Skeletal muscle tissue (tissue), 3 donors: ENCODE measurements at regions not wholly inside any gene's neighbourhood (a gene's known extent, or its start where the extent isn't known, plus 50 kb on each side); places are given as distances from the start of the nearest gene placed in this dataset.

ENCODE experiments used
- H3K27ac ChIP-seq: one replicate; pipeline ENCODE4 v1.7.0; 2013; ENCODE audit warnings: mild to moderate bottlenecking, low read depth, low read length, inconsistent platforms
- H3K27me3 ChIP-seq, 3 donors: one replicate each; pipeline ENCODE4 v1.7.0; 2013; ENCODE audit warnings: low read length in 3 of 3; ENCODE audit not compliant: control insufficient read depth in 3 of 3, insufficient read depth in 3 of 3
- H3K36me3 ChIP-seq, 3 donors: one replicate each; pipeline ENCODE4 v1.7.0; 2013; ENCODE audit warnings: low read length in 3 of 3; ENCODE audit not compliant: control insufficient read depth in 3 of 3, insufficient read depth in 3 of 3
- H3K4me1 ChIP-seq, 3 donors: one replicate each; pipeline ENCODE4 v1.7.0; 2013; ENCODE audit warnings: low read length in 3 of 3, mild to moderate bottlenecking in 3 of 3; ENCODE audit not compliant: control insufficient read depth in 3 of 3, insufficient read depth in 3 of 3
- H3K4me3 ChIP-seq, 3 donors: one replicate each; pipeline ENCODE4 v1.7.0; 2013; ENCODE audit warnings: low read length in 3 of 3
- H3K9ac ChIP-seq, 3 donors: one replicate each; pipeline ENCODE4 v1.7.0; 2013; ENCODE audit warnings: low read length in 3 of 3, mild to moderate bottlenecking in 3 of 3, moderate library complexity in 2 of 3, low read depth in 1 of 3
- H3K9me3 ChIP-seq, 3 donors: one replicate each; pipeline ENCODE4 v1.7.0; 2013; ENCODE audit warnings: low read length in 3 of 3; ENCODE audit not compliant: control insufficient read depth in 3 of 3
- donor health status: Osteomylitis.

GRCh38 chr7:47640265-47640664 is 58.4 kb upstream of the TNS3 start:
- no peak overlapping the region for H3K27ac ChIP-seq
- no peak overlapping the region for H3K9ac ChIP-seq
- peaks cover 15 to 21% (median 15%) of the 10 kb centered on the region in 3 donors for H3K4me1 ChIP-seq
- H3K36me3 ChIP-seq, result no peaks in the 10 kb centered on the region
- H3K27me3 ChIP-seq, result no peaks in the 10 kb centered on the region
- H3K9me3 ChIP-seq, result no peaks in the 10 kb centered on the region
- H3K4me3 ChIP-seq, result no peak overlapping the region

- no peak overlapping the region for H3K27ac ChIP-seq
Measured at GRCh38 chr7:47639495-47640110, 57.7 kb upstream of the TNS3 start.

GRCh38 chr7:47638679-47639315 is 56.9 kb upstream of the TNS3 start:
- Histone ChIP-seq H3K27ac (no peak overlapping the region), H3K4me1 (peaks cover 19 to 25% (median 20%) of the 10 kb centered on the region in 3 donors), H3K36me3 (no peaks in the 10 kb centered on the region), H3K4me3 (no peak overlapping the region), H3K9ac (no peak overlapping the region), H3K27me3 (no peaks in the 10 kb centered on the region), H3K9me3 (no peaks in the 10 kb centered on the region)

More at GRCh38 chr7:47639495-47640110, 57.7 kb upstream of the TNS3 start:
- Histone ChIP-seq H3K4me3 (no peak overlapping the region), H3K4me1 (peaks cover 19 to 25% (median 20%) of the 10 kb centered on the region in 3 donors), H3K9me3 (no peaks in the 10 kb centered on the region), H3K36me3 (no peaks in the 10 kb centered on the region), H3K27me3 (no peaks in the 10 kb centered on the region), H3K9ac (no peak overlapping the region)

- H3K9ac ChIP-seq, result peak overlapping the region in 2 of 3 donors; percentile 18 to 21
- H3K27ac ChIP-seq, result no peak overlapping the region
- peaks cover 19 to 25% (median 20%) of the 10 kb centered on the region in 3 donors for H3K4me1 ChIP-seq
- no peaks in the 10 kb centered on the region for H3K9me3 ChIP-seq
- H3K4me3 ChIP-seq, result peak overlapping the region in 1 of 3 donors; percentile 31
- no peaks in the 10 kb centered on the region for H3K36me3 ChIP-seq
- H3K27me3 ChIP-seq, result no peaks in the 10 kb centered on the region
Measured at GRCh38 chr7:47636433-47637175, 54.7 kb upstream of the TNS3 start.

- Histone ChIP-seq H3K27ac (no peak overlapping the region), H3K9ac (peak overlapping the region in 2 of 3 donors; percentile 16 to 21), H3K9me3 (no peaks in the 10 kb centered on the region), H3K36me3 (no peaks in the 10 kb centered on the region), H3K4me1 (peaks cover 19 to 25% (median 20%) of the 10 kb centered on the region in 3 donors), H3K27me3 (no peaks in the 10 kb centered on the region), H3K4me3 (peak overlapping the region in 1 of 3 donors; percentile 31)
Measured at GRCh38 chr7:47636081-47636432, 54.1 kb upstream of the TNS3 start.

- Histone ChIP-seq H3K9ac (peak overlapping the region in 1 of 3 donors; percentile 16), H3K9me3 (no peaks in the 10 kb centered on the region), H3K27me3 (no peaks in the 10 kb centered on the region), H3K36me3 (no peaks in the 10 kb centered on the region), H3K4me1 (peaks cover 19 to 22% (median 20%) of the 10 kb centered on the region in 3 donors), H3K27ac (no peak overlapping the region), H3K4me3 (no peak overlapping the region)
Measured at GRCh38 chr7:47635091-47636080, 53.5 kb upstream of the TNS3 start.

- no peaks in the 10 kb centered on the region for H3K9me3 ChIP-seq
- H3K9ac ChIP-seq, result no peak overlapping the region
Measured at GRCh38 chr7:47634273-47634672, 52.4 kb upstream of the TNS3 start.

GRCh38 chr7:47633134-47633533 is 51.2 kb upstream of the TNS3 start:
- Histone ChIP-seq H3K27me3 (no peaks in the 10 kb centered on the region), H3K4me1 (peaks cover 19 to 22% (median 20%) of the 10 kb centered on the region in 3 donors), H3K9me3 (no peaks in the 10 kb centered on the region), H3K9ac (no peak overlapping the region), H3K4me3 (no peak overlapping the region), H3K36me3 (no peaks in the 10 kb centered on the region), H3K27ac (no peak overlapping the region)

More at GRCh38 chr7:47634273-47634672, 52.4 kb upstream of the TNS3 start:
- Histone ChIP-seq H3K4me1 (peaks cover 19 to 22% (median 20%) of the 10 kb centered on the region in 3 donors), H3K27me3 (no peaks in the 10 kb centered on the region), H3K36me3 (no peaks in the 10 kb centered on the region), H3K27ac (no peak overlapping the region), H3K4me3 (no peak overlapping the region)
